ENCODE measurements at regions not wholly inside any gene's neighbourhood (a gene's known extent, or its start where the extent isn't known, plus 50 kb on each side); places are given as distances from the start of the nearest gene placed in this dataset.

GRCh38 chr4:164438321-164438720 lies 315.6 kb upstream of the SMIM31 start:
- H3K4me3 Mint-ChIP-seq (ENCODE audit: low read depth), result no peak overlapping the region
- no peaks in the 10 kb centered on the region for H3K9me3 Mint-ChIP-seq (ENCODE audit: low read depth)
- no peak for DNase-seq (ENCODE audit: low spot score, unreplicated experiment)
- TF ChIP-seq CTCF (IDR thresholded peaks at IDR 0.05; ENCODE audit: unreplicated experiment), result no peak
- no peaks in the 10 kb centered on the region for H3K27me3 Mint-ChIP-seq
- H3K36me3 Mint-ChIP-seq (ENCODE audit: insufficient read depth), result no peaks in the 10 kb centered on the region
- no peaks in the 10 kb centered on the region for H3K4me1 Mint-ChIP-seq (ENCODE audit: low read depth)
- no peak overlapping the region for H3K27ac Mint-ChIP-seq

DNA sequence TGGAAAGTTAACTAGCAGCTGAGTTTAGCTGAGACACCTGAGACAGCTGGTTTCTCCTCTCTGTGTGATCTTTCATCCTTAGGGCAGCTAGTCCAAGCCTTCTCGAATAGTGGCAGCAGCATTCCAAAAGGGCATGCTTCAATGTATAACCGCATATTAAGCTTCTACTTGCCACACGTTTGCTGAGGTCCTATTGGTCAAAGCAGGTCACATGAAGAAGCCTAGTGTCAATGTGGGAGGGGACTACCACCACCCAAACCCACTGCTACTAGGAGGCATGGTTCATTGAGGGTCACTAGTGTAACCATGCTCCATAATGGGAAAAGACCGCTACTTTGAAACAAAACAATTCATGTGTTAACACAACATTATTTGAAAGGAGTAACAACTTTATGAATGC lies 314.9 kb upstream of the SMIM31 start:
- H3K27me3 Mint-ChIP-seq, result no peaks in the 10 kb centered on the region
- no peak for TF ChIP-seq CTCF (IDR thresholded peaks at IDR 0.05; ENCODE audit: unreplicated experiment)
- no peak overlapping the region for H3K27ac Mint-ChIP-seq
- no peaks in the 10 kb centered on the region for H3K36me3 Mint-ChIP-seq (ENCODE audit: insufficient read depth)
- no peaks in the 10 kb centered on the region for H3K9me3 Mint-ChIP-seq (ENCODE audit: low read depth)
- no peak for DNase-seq (ENCODE audit: low spot score, unreplicated experiment)
- H3K4me1 Mint-ChIP-seq (ENCODE audit: low read depth), result no peaks in the 10 kb centered on the region
- H3K4me3 Mint-ChIP-seq (ENCODE audit: low read depth), result no peak overlapping the region

DNA sequence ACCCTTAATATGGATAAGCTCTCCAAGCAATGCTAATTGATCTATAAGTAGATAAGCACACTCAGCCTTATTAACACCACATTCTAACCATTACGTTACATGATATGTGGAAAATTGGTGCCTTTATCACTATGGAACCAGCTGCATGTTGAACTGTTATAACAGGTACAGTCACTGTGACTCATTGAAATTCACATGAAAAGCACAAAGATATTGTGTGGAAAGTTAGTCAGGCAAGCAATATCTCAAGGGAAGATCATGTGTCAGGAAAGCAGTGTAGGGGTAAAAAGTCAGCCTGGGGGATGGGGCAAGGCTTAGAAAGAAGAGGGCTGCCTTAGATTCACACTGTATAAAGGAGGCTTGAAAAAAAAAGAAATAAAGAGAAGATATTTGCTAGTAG lies 313.7 kb upstream of the SMIM31 start:
- Mint-ChIP-seq H3K27ac (no peak overlapping the region), H3K27me3 (no peaks in the 10 kb centered on the region), H3K9me3 (ENCODE audit: low read depth) (no peaks in the 10 kb centered on the region), H3K4me1 (ENCODE audit: low read depth) (no peaks in the 10 kb centered on the region), H3K4me3 (ENCODE audit: low read depth) (no peak overlapping the region), H3K36me3 (ENCODE audit: insufficient read depth) (no peaks in the 10 kb centered on the region)
- DNase-seq (ENCODE audit: low spot score, unreplicated experiment), result no peak
- TF ChIP-seq CTCF (IDR thresholded peaks at IDR 0.05; ENCODE audit: unreplicated experiment), result no peak

DNA sequence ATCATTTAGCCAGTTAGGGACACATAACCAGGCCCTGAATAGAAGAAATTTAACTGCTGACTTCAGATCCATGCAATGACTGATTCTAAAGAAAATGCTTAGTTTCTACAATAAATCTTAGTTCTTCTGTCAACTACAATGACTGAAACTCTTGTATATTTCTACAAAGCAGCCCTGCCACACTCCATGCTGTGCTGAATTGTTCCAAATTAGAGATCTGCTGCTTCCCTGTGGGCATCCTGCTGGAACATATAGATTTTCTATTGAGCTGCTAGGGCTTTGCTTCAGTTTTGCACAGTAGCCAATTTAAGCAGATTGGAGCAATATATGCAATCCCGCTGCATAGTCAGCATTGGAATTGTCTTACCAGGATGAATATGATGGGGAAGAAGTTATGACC lies 312.8 kb upstream of the SMIM31 start:
- Mint-ChIP-seq H3K36me3 (ENCODE audit: insufficient read depth) (no peaks in the 10 kb centered on the region), H3K27ac (no peak overlapping the region), H3K27me3 (no peaks in the 10 kb centered on the region), H3K4me1 (ENCODE audit: low read depth) (no peaks in the 10 kb centered on the region), H3K9me3 (ENCODE audit: low read depth) (no peaks in the 10 kb centered on the region), H3K4me3 (ENCODE audit: low read depth) (no peak overlapping the region)
- no peak for DNase-seq (ENCODE audit: low spot score, unreplicated experiment)
- no peak for TF ChIP-seq CTCF (IDR thresholded peaks at IDR 0.05; ENCODE audit: unreplicated experiment)

DNA sequence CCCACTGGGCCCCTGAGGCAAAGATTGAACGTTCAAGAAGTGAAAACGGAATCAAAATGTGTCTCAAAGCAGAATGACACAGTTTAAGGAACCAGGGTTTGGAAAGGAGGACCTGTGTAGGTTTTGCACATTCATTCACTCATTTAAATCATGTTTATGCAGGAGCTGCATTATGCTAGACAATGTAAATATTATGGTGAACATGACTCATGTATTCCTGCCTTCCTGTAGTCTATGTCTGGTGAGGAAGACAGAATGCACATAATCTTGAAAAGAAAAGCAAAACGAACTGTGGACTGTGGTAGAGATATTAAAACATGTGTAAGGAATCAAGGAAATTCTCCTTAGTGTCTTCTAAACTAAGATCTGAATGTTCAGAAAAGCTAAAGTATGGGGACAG lies 311.8 kb upstream of the SMIM31 start:
- DNase-seq (ENCODE audit: low spot score, unreplicated experiment), result no peak
- no peak for TF ChIP-seq CTCF (IDR thresholded peaks at IDR 0.05; ENCODE audit: unreplicated experiment)
- Mint-ChIP-seq H3K36me3 (ENCODE audit: insufficient read depth) (no peaks in the 10 kb centered on the region), H3K27ac (no peak overlapping the region), H3K9me3 (ENCODE audit: low read depth) (no peaks in the 10 kb centered on the region), H3K4me3 (ENCODE audit: low read depth) (no peak overlapping the region), H3K4me1 (ENCODE audit: low read depth) (no peaks in the 10 kb centered on the region), H3K27me3 (no peaks in the 10 kb centered on the region)
